PC-9 (cell line): ENCODE measurements at regions not wholly inside any gene's neighbourhood (a gene's known extent, or its start where the extent isn't known, plus 50 kb on each side); places are given as distances from the start of the nearest gene placed in this dataset.

ENCODE experiments used
- BruUV-seq: library from RNA; stranded (reverse); fragments of 400-500 nt; replicated peaks from 2 replicates; lab custom pipeline; 2021; lab: Mats Ljungman, UMichigan
- CTCF ChIA-PET: fragments of 300-600 bp; sonication (Branson Sonifier 250); formaldehyde crosslinking; loops from one replicate; lab custom pipeline; 2022; ENCODE audit warnings: antibody characterized with exemption; lab: Charles Lee
- POLR2A ChIA-PET: fragments of 300-600 bp; sonication (Branson Sonifier 250); formaldehyde crosslinking; loops from one replicate; lab custom pipeline; 2022; ENCODE audit warnings: antibody characterized with exemption; ENCODE audit not compliant: unreplicated experiment; lab: Charles Lee
- DNase-seq, 2 experiments: peaks; one replicate each; pipeline versions ENCODE4 v3.0.0 to v3.0.0-alpha.2; 2015 to 2022; ENCODE audit warnings: mixed read lengths in 1 of 2
- H2AFZ ChIP-seq: fragments of 200-600 bp; sonication (generic); 2 replicates; pipeline ENCODE4 v1.8.1; 2017; ENCODE audit warnings: antibody characterized with exemption
- H3F3A ChIP-seq: fragments of 200-600 bp; sonication (generic); 2 replicates; pipeline ENCODE4 v1.8.1; 2017; ENCODE audit warnings: antibody characterized with exemption, mild to moderate bottlenecking, low read depth; ENCODE audit not compliant: insufficient read depth
- H3K27ac ChIP-seq: fragments of 200-600 bp; sonication (generic); 2 replicates; pipeline ENCODE4 v1.6.1; 2016; ENCODE audit warnings: mixed run types
- H3K27me3 ChIP-seq: fragments of 200-600 bp; sonication (generic); 2 replicates; pipeline ENCODE4 v1.6.1; 2016; ENCODE audit warnings: low read depth, mixed run types; ENCODE audit not compliant: insufficient read depth
- H3K36me3 ChIP-seq: fragments of 200-600 bp; sonication (generic); 2 replicates; pipeline ENCODE4 v1.6.1; 2016; ENCODE audit warnings: low read depth, mixed run types
- H3K4me1 ChIP-seq: fragments of 200-600 bp; sonication (generic); replicated peaks from 2 replicates; pipeline ENCODE4 v1.6.1; 2016; ENCODE audit warnings: mixed run types; ENCODE audit not compliant: insufficient read depth
- H3K4me2 ChIP-seq: fragments of 200-600 bp; sonication (generic); 2 replicates; pipeline ENCODE4 v1.6.1; 2017; ENCODE audit warnings: mixed run types
- H3K4me3 ChIP-seq: fragments of 200-600 bp; sonication (generic); 2 replicates; pipeline ENCODE4 v1.6.1; 2016; ENCODE audit warnings: mixed run types
- H3K79me2 ChIP-seq: fragments of 200-600 bp; sonication (generic); 2 replicates; pipeline ENCODE4 v1.6.1; 2017; ENCODE audit warnings: low read depth, mixed run types
- H3K9me2 ChIP-seq: fragments of 200-600 bp; sonication (generic); 2 replicates; pipeline ENCODE4 v1.8.1; 2017; ENCODE audit warnings: mild to moderate bottlenecking; ENCODE audit not compliant: insufficient read depth
- H3K9me3 ChIP-seq: fragments of 200-600 bp; sonication (generic); 2 replicates; pipeline ENCODE4 v1.8.1; 2016; ENCODE audit warnings: low read depth; ENCODE audit not compliant: insufficient read depth
- H4K20me1 ChIP-seq: fragments of 200-600 bp; sonication (generic); 2 replicates; pipeline ENCODE4 v1.8.1; 2017; ENCODE audit not compliant: insufficient read depth
- CTCF ChIP-seq: fragments of 200-600 bp; sonication (generic); conservative IDR thresholded peaks from 2 replicates; pipeline ENCODE4 v1.6.1; 2017; ENCODE audit warnings: mixed run types, antibody characterized with exemption, mild to moderate bottlenecking, moderate library complexity
- EZH2 ChIP-seq: fragments of 200-600 bp; sonication (generic); IDR thresholded peaks from 2 replicates; pipeline ENCODE4 v1.8.0; 2017; ENCODE audit warnings: antibody characterized with exemption, low read depth
- intact Hi-C: fragments of 100-400 bp; cut with micrococcal nuclease; formaldehyde crosslinking; loops from one replicate; pipeline ENCODE4 v1.10.0; 2022; ENCODE audit not compliant: unreplicated experiment

GRCh38 chr19:13712767-13713201, 51.5 kb upstream of the MRI1 start:
- ChIA-PET CTCF (interaction anchor here (0.5 to 0.6 kb wide), 2 partner anchors 38 to 468 kb away, joined by 3 to 4 read pairs; no protein-coding TSS in a partner anchor), POLR2A (interaction anchor here (0.6 kb wide), 1 partner anchor 141 kb away, joined by 18 read pairs; no protein-coding TSS in a partner anchor)
- intact Hi-C loops = no loop called here
- no TSS peak for BruUV-seq
- Histone ChIP-seq H3K4me2 (no peak overlapping the region), H3K4me3 (no peak overlapping the region), H3K36me3 (no peaks in the 10 kb centered on the region), H3K27ac (no peak overlapping the region), H3K79me2 (no peaks in the 10 kb centered on the region), H3F3A (no peaks in the 10 kb centered on the region), H3K9me2 (no peaks in the 10 kb centered on the region), H3K27me3 (peaks cover 93% of the 10 kb centered on the region), H3K9me3 (no peaks in the 10 kb centered on the region), H3K4me1 (no peaks in the 10 kb centered on the region), H2AFZ (no peak overlapping the region), H4K20me1 (no peaks in the 10 kb centered on the region)
- TF ChIP-seq CTCF = no peak
- TF ChIP-seq EZH2 = no peak
- DNase-seq = no peak

- Histone ChIP-seq H3K27ac (no peak overlapping the region), H3K27me3 (peaks cover 70% of the 10 kb centered on the region), H3K4me2 (no peak overlapping the region), H3K36me3 (no peaks in the 10 kb centered on the region), H3F3A (no peaks in the 10 kb centered on the region), H3K79me2 (no peaks in the 10 kb centered on the region), H3K4me3 (no peak overlapping the region), H3K4me1 (no peaks in the 10 kb centered on the region), H4K20me1 (no peaks in the 10 kb centered on the region; the same call in 1 of the 2 replicates), H2AFZ (no peak overlapping the region), H3K9me3 (no peaks in the 10 kb centered on the region), H3K9me2 (no peaks in the 10 kb centered on the region)
- BruUV-seq = no TSS peak
- ChIA-PET POLR2A (no interaction called here), CTCF (interaction anchor here (0.7 kb wide), 1 partner anchor 347 kb away, joined by 7 read pairs; no protein-coding TSS in a partner anchor)
- no peak for DNase-seq
- TF ChIP-seq EZH2 = no peak
- no peak for TF ChIP-seq CTCF
- intact Hi-C loops = no loop called here
These were observed 56.4 kb upstream of the MRI1 start for GRCh38 chr19:13707915-13708314.

- H3K4me1 ChIP-seq = no peaks in the 10 kb centered on the region
- DNase-seq = no peak
- H4K20me1 ChIP-seq = no peaks in the 10 kb centered on the region; the same call in 1 of the 2 replicates
- no peaks in the 10 kb centered on the region for H3F3A ChIP-seq
- H3K36me3 ChIP-seq = no peaks in the 10 kb centered on the region
- intact Hi-C loops = no loop called here
- H3K9me2 ChIP-seq = no peaks in the 10 kb centered on the region
- H3K4me2 ChIP-seq = no peak overlapping the region
- no TSS peak for BruUV-seq
- CTCF ChIA-PET = interaction anchor here (0.5 kb wide), 1 partner anchor 1587 kb away, joined by 3 read pairs; no protein-coding TSS in a partner anchor
- POLR2A ChIA-PET = no interaction called here
- H3K27me3 ChIP-seq = peaks cover 60% of the 10 kb centered on the region
- no peak overlapping the region for H2AFZ ChIP-seq
- TF ChIP-seq CTCF (no peak), EZH2 (no peak)
- no peak overlapping the region for H3K4me3 ChIP-seq
- H3K79me2 ChIP-seq = no peaks in the 10 kb centered on the region
- H3K27ac ChIP-seq = no peak overlapping the region
- no peaks in the 10 kb centered on the region for H3K9me3 ChIP-seq
These were observed 58.3 kb upstream of the MRI1 start for GRCh38 chr19:13705928-13706447.
